ENCODE measurements at regions not wholly inside any gene's neighbourhood (a gene's known extent, or its start where the extent isn't known, plus 50 kb on each side); places are given as distances from the start of the nearest gene placed in this dataset.
A peak's percentile ranks its signal among the peaks of the same experiment; 100 is the strongest.
"Not testable (repeated sequence)": the region's sequence is repeated elsewhere in the genome, so short reads cannot be mapped to it uniquely, and the experiment has no call there.

GRCh38 chr1:110260194-110260593 is 50.1 kb downstream of the KCNC4 start:
- no peak for DNase-seq

DNA sequence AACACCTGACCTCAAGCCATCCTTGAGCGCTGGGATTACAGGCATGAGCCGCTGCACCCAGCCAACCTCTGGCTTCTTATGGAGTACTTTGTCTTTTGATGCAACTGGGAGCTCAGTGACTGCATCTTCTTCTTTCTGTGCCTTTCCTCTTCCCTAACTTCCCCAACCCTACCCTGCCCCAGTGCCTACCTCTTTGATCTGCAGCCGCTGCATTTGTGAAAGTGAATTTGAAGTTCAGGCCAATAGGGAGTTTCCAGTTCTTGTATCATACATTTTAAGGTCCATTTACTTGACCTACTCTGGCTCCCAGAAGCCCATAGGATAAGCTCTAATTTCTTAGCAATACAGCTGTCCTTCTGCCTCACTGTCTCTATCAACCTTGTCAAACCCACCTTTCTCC is 52.2 kb downstream of the KCNC4 start:
- DNase-seq, result no peak

DNA sequence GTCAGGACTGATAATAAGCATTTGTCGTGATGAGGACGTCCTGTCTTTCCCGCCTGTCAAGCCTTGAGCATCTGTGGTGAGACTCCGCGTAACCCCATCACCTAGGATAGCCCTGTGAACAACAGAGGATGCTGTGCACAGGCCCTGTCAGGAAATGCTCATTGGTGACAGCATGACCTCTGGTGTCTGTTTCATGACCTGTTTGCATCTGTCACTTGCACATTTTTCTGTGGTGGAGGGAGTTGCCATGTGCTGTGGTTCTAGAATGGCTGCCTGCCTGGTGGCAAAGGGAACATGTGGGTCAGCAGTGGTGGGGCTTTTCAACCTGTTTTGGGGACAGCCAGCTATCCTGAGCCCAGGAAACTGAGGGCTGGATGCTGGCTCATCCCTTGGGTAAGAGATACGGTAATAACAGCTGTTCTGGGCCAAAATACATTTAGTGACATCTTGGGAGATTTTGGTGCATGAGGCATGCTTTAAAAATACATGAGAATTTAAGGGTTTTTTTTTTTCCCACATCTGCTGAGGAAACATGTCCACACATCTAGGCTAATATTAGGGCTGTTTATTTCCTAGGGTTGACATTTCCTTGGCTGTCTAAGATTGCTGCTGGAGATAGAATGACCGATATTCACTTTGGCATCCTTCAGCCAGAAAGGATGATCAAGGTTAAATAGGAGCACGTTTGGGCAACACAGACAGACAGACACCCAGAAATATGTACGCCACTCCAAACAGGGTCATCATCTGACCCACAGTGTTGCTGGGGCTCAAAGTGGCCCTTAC is 52.9 kb downstream of the KCNC4 start:
- DNase-seq, result no peak

GRCh38 chr1:110264430-110264829 is 54.3 kb downstream of the KCNC4 start:
- DNase-seq, result no peak

DNA sequence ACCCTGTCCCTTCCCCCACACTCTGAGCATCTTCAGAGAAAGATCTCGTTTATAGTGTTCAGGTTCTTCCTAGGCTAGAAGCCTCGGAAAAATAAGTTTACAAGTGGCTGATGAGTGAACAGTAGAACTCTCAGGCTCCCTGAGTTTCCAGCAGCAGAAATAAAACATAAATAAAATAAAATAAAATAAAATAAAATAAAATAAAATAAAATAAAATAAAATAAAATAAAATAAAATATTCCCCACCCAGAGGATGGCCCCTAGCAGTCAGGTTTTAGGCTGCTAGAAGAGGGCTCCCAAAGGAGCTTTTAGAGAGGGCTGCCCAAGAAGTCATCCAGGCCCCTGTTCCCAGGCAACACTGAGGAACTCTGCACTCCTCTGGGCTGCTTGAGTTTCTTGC is 55.1 kb downstream of the KCNC4 start:
- no peak for DNase-seq

- no peak for DNase-seq
These were observed 56.7 kb downstream of the KCNC4 start for GRCh38 chr1:110266834-110267233.

- DNase-seq, result no peak
These were observed 57.1 kb downstream of the KCNC4 start for GRCh38 chr1:110267260-110267659.

GRCh38 chr1:110272045-110272444 is 61.9 kb downstream of the KCNC4 start:
- no peak for DNase-seq

- DNase-seq, result not testable (repeated sequence)
These were observed 63.7 kb downstream of the KCNC4 start for GRCh38 chr1:110273832-110274231.

DNA sequence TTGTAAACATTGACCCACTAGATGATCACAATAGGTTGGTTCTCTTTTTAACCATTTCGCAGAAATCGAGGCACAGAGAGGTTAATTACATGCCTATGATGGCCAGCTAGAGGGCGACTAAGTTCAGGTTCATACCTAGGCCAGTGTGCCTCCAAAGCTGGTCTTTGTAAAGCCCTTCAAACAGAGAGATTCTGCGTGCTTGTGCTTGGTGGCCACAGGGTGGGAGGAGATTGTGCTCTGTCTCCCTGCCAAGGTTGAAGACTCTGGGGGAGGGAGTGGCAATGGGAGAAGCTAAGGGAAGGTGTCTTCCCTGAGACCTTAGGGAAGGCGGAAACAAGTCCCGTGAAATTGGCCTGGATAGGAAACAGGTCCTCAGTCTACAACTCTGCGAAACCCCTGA is 59.1 kb upstream of the RBM15 start:
- no peak for DNase-seq

GRCh38 chr1:110280804-110281203 is 58.4 kb upstream of the RBM15 start:
- DNase-seq, result no peak

DNA sequence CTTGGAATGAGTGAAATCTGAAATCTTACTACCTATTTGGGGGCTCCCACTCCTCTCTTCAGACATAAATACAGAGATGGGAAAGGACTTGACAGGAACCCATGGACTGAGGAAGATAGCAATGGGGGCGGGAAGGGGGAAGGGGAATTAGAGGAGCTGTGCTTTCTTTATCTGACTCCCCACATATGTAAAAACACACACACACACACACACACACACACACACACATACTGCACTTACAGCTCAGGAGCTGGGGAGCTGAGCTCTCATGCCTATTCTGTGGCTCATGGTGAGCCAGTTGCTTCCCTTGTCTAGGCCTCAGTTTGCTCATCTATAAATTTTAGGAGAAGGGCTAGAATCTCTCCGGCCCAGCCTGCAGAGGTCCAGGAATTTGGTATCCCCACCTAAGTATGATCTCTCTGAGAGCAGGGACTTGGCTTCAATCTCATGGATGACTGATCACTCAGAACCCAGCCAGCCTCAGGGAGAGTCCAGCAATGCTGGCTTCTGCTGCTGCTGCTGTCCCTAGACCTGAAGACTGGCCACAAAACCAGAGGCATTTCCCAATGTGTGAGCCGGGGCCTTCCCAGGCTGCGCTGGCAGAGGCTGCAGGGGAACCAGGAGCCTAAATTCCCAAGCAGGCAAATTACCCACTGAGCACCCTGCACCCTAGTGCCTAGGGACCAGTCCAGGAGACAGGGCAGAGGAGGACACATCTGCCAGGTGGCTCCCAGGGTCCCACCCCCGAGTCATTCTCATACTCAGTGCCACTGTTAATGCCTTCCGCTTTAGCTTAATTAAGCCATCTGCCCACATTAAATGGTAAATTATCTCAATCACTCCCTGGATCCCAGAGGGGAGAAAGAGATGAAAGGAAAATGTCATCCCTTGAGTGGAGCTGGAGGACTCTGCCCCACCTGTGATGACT is 57.5 kb upstream of the RBM15 start:
- peak; percentile 49 for DNase-seq

GRCh38 chr1:110282395-110282794 is 56.8 kb upstream of the RBM15 start:
- no peak for DNase-seq

DNA sequence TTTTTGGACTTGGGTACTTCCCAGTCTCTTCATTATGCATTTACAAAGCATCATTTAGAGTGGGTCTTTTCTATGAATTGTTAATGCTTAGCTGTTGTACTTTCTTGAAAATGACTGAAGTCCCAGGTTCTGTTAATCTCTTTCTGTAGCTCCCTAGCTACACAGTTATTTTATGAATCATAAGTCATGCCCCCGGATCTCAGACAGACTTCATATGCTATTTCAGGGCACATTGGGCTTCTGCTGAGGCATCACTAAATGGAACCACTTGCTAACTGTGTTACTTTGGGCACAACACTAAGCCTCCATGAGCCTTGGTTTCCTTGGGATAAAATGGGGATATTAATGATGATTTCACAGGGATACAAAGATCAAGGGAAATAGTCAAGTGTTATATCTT is 55.5 kb upstream of the RBM15 start:
- no peak for DNase-seq

DNA sequence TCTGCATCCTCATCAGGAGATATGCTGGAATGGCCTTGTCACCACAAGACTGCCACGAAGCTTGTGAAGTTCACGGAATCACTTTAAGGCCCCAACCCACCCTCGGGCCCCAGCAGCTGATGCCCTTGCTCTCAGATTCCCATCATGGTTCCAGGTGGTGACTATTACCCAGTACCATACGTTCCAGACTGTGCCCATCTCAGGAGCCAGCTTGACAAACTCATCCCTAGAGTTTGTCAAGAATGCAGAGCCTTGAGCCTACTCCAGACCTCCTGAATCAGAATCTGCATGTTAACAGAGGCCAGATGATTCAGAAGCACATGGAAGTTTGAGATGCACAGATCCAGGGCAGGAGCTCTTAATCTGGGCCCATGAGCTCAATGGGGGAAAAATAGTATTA is 53.9 kb upstream of the RBM15 start:
- DNase-seq, result no peak

DNA sequence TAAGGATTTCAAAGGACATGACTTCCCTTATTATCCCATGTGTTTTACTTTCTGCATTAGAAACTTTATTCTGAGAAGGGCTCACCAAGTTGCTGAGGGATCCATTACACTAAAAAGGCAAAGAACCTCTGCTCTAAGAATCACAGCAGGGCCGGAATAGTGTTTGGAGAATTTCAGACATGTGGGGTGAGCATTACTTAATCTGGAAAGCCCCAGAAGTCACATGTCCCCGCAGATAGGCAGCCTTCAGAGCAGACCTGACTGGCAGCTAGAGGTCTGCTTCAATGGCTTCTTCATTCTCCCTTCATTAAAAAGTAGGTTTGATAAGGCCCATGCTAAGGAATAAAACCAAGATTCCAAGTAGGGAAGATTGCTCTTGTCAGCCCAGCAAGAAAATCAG is 52.6 kb upstream of the RBM15 start:
- no peak for DNase-seq

GRCh38 chr1:110288111-110288510 is 51.1 kb upstream of the RBM15 start:
- DNase-seq, result no peak
